ENCODE measurements at regions not wholly inside any gene's neighbourhood (a gene's known extent, or its start where the extent isn't known, plus 50 kb on each side); places are given as distances from the start of the nearest gene placed in this dataset.

DNA sequence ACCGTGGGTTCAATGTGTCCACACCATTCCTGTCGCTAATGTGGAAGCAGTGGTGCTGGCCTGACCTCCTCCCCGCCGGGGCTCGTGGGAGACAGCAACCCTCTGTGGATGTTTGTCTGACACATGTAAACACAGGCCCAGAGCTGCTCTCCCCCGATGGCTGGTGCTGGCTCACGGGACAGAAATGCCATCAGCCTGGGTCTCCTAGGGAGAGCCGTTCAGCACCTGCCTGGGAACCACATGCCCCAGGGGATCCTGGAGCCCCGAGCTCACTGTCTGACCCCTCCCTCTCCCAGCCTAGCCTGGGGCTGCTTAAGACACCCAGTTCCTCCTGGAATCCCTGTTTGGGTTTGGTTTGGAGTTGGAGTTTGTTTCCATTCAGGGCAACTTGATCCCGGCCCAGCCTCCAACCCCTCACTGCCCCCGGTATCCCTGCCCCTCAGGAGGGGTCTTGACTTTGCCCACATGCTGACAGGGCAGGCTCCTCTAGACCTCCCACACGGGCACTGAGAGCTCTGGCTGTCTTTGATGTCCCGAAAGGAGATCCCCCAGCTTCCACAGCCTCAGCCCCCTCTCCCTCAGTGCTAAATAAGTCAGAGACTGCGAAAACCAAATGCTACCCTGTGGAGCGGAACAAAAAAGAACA, 50.9 kb upstream of the WNT11 start:
- DNase-seq (ENCODE audit: low read depth in 2 of 2), result no peak
- no peak for TF ChIP-seq EZH2 (IDR thresholded peaks at IDR 0.05; ENCODE audit: low read length, missing control alignments)
- TF ChIP-seq, protein P1, sequence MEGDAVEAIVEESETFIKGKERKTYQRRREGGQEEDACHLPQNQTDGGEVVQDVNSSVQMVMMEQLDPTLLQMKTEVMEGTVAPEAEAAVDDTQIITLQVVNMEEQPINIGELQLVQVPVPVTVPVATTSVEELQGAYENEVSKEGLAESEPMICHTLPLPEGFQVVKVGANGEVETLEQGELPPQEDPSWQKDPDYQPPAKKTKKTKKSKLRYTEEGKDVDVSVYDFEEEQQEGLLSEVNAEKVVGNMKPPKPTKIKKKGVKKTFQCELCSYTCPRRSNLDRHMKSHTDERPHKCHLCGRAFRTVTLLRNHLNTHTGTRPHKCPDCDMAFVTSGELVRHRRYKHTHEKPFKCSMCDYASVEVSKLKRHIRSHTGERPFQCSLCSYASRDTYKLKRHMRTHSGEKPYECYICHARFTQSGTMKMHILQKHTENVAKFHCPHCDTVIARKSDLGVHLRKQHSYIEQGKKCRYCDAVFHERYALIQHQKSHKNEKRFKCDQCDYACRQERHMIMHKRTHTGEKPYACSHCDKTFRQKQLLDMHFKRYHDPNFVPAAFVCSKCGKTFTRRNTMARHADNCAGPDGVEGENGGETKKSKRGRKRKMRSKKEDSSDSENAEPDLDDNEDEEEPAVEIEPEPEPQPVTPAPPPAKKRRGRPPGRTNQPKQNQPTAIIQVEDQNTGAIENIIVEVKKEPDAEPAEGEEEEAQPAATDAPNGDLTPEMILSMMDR (conservative IDR thresholded peaks at IDR 0.05 in 1 of 2, IDR thresholded peaks at IDR 0.05 in 1 of 2; ENCODE audit: low read depth in 1 of 2, low read length in 2 of 2), result no peak

GRCh38 chr11:76256448-76256847, 50.1 kb upstream of the WNT11 start:
- Histone ChIP-seq H3K4me2 (ENCODE audit: extremely low read depth, insufficient read depth, low read length) (no peak overlapping the region), H3K9me3 (ENCODE audit: control insufficient read depth, insufficient read depth, low read depth, low read length) (no peaks in the 10 kb centered on the region), H3K9ac (ENCODE audit: insufficient read depth, low read length) (no peak overlapping the region), H3K4me1 (ENCODE audit: control insufficient read depth, extremely low read depth, insufficient read depth, low read length) (no peaks in the 10 kb centered on the region), H3K36me3 (ENCODE audit: control insufficient read depth, insufficient read depth, low read length) (no peaks in the 10 kb centered on the region), H3K27me3 (ENCODE audit: control insufficient read depth, insufficient read depth, low read length) (peaks cover 14% of the 10 kb centered on the region), H3K79me2 (ENCODE audit: control insufficient read depth, insufficient read depth, low read length) (no peaks in the 10 kb centered on the region), H3K4me3 (replicated peaks in 1 of 4; ENCODE audit: control extremely low read depth in 1 of 4, insufficient read depth in 1 of 4, low read depth in 3 of 4, low read length in 4 of 4) (no peak overlapping the region), H3K27ac (ENCODE audit: insufficient read depth, low read length) (no peak overlapping the region), H2AFZ (ENCODE audit: low read length) (no peak overlapping the region), H4K20me1 (ENCODE audit: control insufficient read depth, extremely low read depth, insufficient read depth, low read length) (no peaks in the 10 kb centered on the region)
- TF ChIP-seq EZH2 (IDR thresholded peaks at IDR 0.05; ENCODE audit: low read length, missing control alignments), result no peak
- TF ChIP-seq, protein P1 (conservative IDR thresholded peaks at IDR 0.05 in 1 of 2, IDR thresholded peaks at IDR 0.05 in 1 of 2; ENCODE audit: low read depth in 1 of 2, low read length in 2 of 2), result no peak
- DNase-seq (ENCODE audit: low read depth in 2 of 2), result no peak

More for the DNA sequence above, 50.9 kb upstream of the WNT11 start:
- peaks cover 13% of the 10 kb centered on the region for H3K27me3 ChIP-seq (ENCODE audit: control insufficient read depth, insufficient read depth, low read length)
- no peak overlapping the region for H3K9ac ChIP-seq (ENCODE audit: insufficient read depth, low read length)
- no peaks in the 10 kb centered on the region for H3K36me3 ChIP-seq (ENCODE audit: control insufficient read depth, insufficient read depth, low read length)
- no peak overlapping the region for H2AFZ ChIP-seq (ENCODE audit: low read length)
- H3K4me2 ChIP-seq (ENCODE audit: extremely low read depth, insufficient read depth, low read length), result no peak overlapping the region
- no peaks in the 10 kb centered on the region for H3K4me1 ChIP-seq (ENCODE audit: control insufficient read depth, extremely low read depth, insufficient read depth, low read length)
- no peaks in the 10 kb centered on the region for H3K79me2 ChIP-seq (ENCODE audit: control insufficient read depth, insufficient read depth, low read length)
- H4K20me1 ChIP-seq (ENCODE audit: control insufficient read depth, extremely low read depth, insufficient read depth, low read length), result no peaks in the 10 kb centered on the region
- no peaks in the 10 kb centered on the region for H3K9me3 ChIP-seq (ENCODE audit: control insufficient read depth, insufficient read depth, low read depth, low read length)
- no peak overlapping the region for H3K4me3 ChIP-seq (replicated peaks in 1 of 4; ENCODE audit: control extremely low read depth in 1 of 4, insufficient read depth in 1 of 4, low read depth in 3 of 4, low read length in 4 of 4)
- H3K27ac ChIP-seq (ENCODE audit: insufficient read depth, low read length), result no peak overlapping the region

All from fibroblast of lung (primary cell).